ENCODE measurements at regions not wholly inside any gene's neighbourhood (a gene's known extent, or its start where the extent isn't known, plus 50 kb on each side); places are given as distances from the start of the nearest gene placed in this dataset.

DNA sequence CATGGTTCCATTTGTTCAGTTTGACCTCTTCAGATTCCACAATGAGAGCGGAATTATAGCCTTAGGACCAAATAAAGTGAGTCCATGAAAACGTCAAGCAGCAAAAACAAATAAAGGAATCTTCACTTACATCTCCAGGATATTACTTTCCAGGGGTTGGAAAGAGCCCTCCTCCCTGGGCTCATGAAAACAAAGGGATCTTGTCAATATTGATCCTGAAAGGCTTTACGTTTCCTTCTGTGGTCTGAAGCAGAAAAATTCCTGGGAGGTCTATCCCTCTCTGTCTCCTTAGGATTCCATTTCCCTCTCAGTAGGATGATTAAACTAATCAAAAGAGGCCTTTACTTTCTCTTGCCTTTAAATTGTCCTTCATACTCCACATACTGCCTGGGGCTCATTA is 293.5 kb downstream of the GPAM start:
- DNase-seq (ENCODE audit: low spot score), result no peak

DNA sequence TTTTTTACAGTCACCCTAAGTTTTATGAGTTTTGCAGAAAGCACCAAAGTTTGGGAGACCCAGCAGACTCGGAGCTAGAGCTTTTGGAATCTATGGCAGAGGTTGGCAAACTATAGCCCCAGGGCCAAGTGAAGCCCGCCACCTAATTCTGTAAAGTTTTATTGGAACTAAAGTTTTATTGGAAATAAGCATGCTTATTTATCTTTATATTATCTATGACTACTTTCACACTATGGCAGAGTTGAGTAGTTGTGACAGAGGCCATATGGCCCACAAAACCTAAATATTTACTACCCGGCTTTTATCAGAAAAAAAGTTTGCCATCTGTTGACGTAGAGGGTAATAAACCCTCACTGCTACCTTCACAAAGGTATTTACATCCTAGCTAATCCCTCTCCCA is 267.6 kb downstream of the GPAM start:
- DNase-seq (ENCODE audit: low spot score), result no peak

DNA sequence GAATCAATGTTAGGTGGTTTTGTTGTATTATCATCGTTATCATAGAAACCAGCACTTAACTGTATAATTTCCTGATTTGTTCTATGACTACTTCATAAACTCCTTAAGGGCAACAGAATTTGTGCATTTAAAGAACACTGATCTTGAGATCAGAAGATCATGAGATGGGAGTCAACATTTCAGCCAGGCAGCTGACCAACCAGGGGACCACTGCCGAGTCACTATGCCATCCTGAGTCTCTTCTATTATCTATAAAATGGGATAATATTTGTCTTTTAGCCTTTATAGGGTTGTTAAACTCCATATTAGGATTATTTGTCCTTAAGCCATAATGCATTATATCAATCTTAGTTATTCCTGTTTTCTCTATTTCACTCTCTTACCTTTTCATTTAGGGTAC is 261.7 kb downstream of the GPAM start:
- DNase-seq (ENCODE audit: low spot score), result no peak

DNA sequence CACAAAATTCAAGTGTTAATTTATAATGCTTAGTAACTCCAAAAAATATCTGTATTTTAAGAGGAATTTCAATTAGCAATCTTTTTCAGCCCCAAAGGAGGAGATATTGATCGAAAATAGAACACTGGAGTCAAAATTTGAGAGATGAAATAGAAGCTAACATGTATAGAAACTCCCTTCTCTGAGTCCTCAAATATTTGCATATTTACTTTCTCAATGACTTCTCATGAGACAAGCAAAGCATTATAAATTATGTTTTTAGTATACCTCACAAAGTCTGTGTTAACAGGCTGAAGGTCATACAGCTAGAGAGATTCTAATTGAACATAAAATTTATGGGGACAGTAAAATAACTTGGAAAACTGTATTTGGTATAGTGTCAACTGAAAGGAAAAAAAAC is 260.5 kb downstream of the GPAM start:
- no peak for DNase-seq (ENCODE audit: low spot score)

DNA sequence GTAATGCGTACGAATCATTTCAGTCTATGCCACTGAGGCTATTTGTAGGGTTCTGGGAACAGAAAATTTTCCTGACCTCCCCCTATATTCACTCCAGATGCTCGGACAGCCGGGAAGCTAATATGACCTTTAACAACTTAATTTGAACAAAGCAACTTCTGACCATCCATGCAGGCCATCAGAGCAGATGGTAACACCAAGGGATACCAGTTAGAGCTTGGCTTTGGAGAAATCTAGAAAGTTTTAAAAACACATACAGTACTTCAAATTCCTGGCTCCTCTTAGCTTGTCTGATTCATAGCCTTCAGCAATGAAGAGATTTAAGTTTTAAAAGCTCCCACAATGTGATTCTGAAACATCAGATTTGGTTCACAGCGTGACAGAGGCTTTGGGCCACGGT is 257.3 kb downstream of the GPAM start:
- DNase-seq (ENCODE audit: low spot score), result no peak

DNA sequence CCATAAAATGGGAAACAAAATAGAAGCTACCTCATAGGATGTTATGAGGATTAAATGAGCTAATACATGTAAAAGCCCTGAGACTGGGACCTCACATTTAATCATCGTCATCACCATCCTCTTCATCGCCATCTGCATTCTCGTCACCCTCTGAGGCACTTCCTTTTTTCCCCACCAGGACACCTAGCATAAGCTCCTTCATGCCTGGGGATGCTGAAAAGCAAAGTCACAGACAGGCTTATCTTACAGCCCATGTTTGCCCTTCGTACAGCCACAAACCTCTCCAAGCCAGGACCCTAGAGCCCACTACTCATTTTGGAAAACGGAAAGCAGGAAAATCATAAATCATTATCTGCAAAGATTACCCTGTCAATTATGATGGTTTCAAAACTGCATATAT is 249.6 kb downstream of the GPAM start:
- no peak for DNase-seq (ENCODE audit: low spot score)

DNA sequence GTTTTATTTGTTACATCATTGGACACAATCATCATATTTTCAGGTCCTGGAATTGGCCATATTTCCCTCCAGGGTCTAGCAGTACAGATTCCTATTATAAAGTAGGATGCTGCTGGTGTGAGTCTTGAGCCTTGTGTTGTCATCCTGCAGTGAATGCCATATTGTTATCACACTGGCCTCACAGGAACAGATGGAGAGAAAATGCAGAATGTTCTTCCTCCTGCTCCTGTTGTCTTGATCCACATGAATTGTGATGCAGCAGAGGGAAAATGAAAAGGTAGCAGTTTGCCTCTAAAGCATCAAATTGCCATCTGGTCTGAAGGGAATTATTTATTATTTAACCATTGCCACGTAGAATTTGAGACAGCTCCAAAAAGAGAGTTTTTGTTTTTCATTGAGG is 248.6 kb downstream of the GPAM start:
- DNase-seq (ENCODE audit: low spot score), result no peak

DNA sequence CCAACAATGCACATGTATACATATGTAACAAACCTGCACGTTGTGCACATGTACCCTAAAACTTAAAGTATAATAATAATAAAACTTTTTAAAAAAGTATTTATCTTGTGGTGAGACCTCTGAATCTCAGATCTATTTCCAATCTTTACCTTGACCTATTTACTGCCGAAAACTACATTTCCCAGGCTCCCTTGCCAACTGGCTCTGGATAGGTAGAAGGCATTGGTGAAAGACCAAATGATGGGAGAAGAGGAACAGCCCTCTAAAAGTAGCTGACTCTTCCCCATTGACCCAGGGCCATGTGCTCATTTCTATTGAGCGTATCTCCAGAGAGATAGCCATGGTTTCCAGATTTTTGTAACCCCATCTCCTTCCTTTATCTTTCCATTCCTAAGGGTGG is 247.4 kb downstream of the GPAM start:
- no peak for DNase-seq (ENCODE audit: low spot score)

DNA sequence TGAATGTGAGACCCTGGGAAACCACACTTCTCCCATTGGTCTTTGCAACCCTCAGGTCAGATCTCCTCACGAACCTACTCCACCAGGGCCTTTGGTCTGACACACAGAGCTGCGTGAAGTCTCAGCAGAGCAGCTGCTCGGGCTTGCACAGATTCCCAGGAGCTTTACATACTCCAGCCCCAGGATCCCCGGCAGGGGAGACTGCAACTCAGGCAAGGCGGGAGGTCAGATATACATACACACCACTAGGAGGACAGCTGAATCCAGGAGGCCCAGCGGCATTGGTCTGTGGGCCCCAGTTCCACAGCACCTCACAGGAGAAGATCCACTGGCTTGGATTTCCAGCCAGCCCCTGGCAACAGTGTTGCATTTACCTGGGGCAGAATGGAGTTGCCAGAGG is 239.2 kb downstream of the GPAM start:
- DNase-seq (ENCODE audit: low spot score), result no peak

DNA sequence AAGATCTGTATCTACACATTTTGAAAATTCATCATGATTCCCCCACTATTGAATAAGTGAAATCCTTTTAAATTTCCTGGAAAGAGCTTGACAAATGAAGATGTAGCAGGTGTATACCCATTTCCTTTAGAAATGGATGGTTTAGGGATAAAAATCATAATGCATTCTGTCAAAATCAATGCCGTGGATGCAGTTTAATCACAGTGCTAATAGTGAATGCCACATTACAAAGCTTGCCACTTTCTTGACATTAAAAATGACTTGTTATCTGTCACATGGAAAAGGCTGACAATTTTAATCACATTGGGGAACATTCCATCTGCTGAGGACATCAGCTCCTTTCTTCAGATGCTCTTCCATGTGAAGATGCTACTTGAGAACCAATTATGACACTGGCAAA is 229.6 kb downstream of the GPAM start:
- DNase-seq (ENCODE audit: low spot score), result no peak

DNA sequence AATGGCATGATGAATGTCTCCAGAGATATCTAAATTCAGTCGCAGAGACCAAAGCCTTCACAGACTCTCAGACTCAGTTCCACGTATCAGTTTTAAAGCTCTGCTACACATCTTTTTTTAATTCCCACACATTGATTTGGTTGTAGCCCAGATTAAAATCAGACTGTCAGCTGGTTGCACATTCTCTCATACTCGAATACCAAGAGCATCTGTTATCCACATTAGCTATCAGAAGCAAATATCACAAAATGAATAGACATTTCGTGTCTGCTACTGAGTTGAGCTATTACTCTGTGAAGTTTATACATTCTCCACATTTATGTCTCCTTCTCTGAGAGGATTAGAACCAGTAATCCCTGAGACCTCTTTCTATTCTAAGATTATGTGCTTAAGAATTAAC is 229.2 kb downstream of the GPAM start:
- no peak for DNase-seq (ENCODE audit: low spot score)

DNA sequence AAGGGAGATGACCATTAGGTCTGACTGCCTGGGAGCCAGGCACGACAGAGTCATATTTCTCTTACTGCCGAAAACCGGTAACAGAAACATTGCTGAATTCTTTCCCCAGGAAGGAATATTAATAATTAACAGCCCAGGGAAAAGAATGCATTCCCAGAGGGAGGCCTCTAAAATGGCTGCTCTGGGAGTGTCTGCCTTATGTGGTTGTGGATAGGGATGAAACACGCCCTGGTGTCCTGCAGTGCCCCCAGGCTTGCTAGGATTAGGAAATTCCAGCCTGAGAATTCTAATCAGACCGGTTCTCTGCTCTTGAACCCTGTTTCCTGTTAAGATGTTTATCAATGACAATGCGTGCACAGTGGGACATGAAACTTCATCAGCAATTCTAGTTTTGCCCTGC is 226.7 kb downstream of the GPAM start:
- no peak for DNase-seq (ENCODE audit: low spot score)

DNA sequence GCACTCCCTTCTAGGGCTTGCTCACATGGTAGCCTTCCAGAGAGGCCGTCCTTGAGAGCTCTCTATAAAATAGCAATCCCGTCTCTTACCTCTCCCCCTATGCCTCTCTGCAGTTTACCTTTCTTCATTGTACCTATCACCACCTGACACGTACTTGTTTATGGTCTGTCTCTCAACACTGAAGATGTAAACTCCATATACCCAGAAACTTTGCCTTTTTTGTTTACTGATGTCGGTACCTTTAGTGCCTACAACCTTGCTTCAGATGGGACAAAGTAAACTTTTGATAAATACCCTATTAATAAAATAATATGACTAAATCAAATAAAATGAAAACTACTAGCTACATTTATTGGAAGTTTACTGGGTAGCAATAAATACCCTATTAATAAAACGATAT is 220.6 kb downstream of the GPAM start:
- no peak for DNase-seq (ENCODE audit: low spot score)

DNA sequence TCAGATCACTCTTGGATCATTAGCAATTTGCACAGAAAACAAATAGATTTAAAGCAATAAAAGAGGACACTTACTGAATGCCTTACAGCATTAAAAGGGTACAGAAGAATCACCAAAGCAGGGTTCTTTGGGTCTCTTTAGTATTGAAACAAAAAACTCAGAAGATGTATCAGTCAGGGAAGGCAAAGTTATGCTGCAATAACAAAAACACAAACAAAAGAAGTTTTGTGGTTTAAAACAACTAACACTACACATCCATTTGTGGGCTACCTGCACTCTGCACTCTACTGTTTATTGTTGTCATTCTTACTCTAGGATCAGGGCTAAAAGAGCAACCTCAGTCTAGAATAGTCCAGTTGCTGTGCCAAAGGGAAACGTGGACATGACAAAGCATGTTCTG is 216.4 kb downstream of the GPAM start:
- no peak for DNase-seq (ENCODE audit: low spot score)

DNA sequence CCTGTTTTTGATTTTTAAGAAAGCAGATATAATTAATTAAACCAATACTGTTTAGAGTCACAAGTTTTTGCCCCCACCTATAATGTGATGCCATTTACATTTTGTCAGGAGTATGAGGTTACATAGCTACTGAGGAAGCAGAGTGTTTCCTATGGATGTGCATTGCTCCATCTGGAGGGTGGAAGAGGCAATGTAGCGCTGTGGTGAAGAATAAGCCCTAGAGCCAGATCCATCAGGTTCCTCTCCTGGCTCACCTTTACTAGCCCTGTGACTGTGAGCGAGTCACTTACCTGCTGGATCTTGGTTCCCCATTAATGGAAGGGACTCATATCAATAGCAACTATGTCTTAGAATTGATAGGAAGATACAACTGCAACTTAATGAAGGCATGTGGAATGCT is 216.0 kb downstream of the GPAM start:
- no peak for DNase-seq (ENCODE audit: low spot score)

DNA sequence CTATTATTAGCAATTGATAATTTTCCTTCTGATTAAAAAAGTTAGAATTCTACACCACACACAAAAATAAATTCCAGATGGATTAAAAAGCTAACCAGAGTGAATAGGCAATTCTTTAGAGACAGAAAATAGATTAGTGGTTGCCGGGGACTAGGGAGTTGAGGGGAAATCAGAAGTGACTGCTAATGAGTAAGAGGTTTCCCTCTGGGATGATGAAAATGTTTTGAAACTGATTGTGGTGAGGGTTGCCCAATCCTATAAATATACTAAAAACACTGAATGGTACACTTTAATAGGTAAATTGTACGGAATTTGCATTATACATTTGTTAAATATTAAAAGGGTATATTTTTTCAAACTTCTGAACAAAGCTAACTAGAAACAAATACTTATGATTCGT is 214.9 kb downstream of the GPAM start:
- DNase-seq (ENCODE audit: low spot score), result no peak

DNA sequence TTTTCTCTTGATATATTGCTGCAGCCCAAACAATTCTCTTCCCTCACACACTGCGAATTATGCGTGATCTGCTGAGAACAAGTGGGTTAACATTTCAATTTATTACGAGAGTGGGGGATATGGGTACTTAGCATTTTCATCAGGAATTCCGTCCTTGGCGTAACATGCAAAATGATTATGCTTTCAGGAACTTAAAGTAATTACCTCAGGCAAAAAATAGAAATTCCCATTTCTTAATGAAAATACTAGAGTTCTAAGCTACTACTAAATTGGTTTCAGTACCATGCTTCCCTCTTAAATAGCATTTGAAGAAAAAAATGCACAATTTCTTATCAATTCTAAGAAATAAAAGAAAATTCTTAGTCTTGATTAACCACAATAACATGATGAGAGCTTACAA is 213.5 kb downstream of the GPAM start:
- no peak for DNase-seq (ENCODE audit: low spot score)

DNA sequence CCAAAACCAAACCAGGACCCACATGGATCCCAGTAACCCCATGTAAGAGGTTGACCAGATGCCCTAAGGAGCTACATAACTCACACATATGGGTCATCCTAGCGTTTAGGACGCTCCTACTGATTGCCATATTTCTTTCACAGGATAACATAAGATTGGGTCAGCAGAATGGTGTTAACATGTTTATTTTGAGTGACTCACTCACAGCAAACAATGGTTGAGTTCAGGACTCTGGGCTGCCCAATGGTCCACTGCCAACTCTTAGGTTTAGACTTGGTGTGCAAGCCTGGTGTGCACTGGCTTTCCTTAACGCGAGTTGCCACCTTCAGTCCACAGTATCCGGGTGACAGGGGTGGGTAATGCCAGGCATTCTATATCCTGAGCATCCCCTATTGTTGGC is 211.5 kb downstream of the GPAM start:
- no peak for DNase-seq (ENCODE audit: low spot score)

DNA sequence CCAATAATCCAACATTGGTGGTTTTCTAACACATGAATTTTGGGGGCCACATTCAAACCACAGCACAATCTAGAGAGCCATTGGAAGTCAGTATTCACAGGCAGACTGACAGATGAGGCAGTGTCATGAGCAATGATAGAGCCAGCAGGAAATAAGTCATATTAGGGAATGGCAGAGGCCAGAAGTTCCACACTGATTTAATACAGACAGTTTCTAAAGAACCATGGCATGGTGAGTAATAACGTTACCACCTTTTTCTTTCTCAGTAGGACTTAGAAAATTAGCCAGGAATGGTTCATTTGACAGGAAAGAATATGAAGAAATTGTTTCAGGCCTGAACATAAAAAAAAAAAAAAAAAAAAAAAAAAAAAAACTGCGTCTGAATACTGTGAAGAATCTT is 210.3 kb downstream of the GPAM start:
- DNase-seq (ENCODE audit: low spot score), result peak; percentile 25

DNA sequence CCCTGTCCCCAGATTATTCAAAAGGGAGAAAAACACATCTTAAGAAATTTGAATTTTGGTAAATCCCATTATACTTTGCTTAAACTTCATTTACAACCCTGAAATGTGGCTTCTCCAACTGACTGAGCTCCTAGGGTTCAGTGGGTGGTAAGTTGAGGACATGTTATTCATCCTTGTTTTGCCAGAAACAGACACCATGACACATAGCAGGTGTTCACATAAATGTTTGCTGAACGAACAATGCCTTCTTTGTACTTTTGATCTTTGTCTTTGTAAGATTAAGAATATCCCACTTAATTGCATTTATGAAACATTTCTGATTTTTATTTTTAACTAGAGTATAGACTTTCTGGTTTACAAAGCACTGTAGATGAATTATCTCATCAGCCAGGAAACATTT is 209.7 kb downstream of the GPAM start:
- DNase-seq (ENCODE audit: low spot score), result no peak

DNA sequence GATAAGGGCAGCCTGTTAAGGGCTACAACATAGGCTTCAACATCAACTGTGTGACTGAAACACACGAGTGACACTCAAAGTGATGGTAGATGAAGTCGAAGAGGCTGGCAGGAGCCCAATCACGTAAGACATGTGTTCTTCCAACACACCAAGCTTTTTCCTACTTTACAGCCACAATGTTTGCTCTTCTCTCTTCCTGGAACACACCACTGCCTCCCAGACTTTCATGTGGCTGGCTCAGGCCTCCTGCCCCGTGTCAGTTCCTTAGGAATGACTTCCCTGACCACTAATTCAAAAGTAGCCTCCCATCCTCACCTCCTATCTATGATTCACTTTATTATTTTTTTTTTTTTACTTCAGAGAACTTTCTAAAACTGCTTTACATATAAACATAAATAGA is 209.2 kb downstream of the GPAM start:
- peak; percentile 17 for DNase-seq (ENCODE audit: low spot score)

DNA sequence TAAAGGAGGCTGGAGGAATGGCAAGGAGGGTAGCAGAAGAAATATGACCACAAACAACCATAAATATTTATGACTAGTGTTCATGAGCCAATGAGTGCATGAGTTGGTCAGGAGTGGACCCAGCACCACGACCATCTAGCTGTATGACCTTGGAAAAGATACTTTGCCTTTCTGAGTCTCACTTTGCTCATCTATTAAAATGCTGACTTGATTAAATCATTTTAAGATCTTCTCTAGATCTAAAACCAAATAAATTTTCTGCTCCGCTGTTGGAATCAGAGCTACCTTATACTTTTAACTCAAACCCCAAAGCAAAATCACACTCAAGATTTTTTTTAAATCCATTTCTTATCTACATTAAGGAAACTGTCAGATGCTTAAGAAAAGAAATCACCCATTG is 207.0 kb downstream of the GPAM start:
- no peak for DNase-seq (ENCODE audit: low spot score)

DNA sequence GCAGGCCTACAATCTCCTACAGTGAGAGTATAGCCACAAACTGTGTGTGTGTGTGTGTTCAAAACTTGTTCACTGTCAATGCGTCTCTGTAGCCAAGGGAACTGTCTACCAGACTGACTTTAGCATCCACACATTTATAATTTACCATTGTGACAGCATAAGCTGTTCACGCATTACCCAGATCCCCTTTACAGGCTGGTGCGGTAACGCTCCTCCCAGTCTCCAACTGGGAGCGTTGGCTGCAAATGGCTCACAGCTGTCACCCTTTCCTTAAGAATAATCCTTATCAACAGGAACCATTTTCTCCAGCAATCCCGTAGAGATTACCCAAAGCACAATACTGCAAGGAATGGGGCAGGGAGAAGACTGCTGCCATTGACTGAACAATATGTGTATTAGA is 199.5 kb downstream of the GPAM start:
- DNase-seq (ENCODE audit: low spot score), result no peak

DNA sequence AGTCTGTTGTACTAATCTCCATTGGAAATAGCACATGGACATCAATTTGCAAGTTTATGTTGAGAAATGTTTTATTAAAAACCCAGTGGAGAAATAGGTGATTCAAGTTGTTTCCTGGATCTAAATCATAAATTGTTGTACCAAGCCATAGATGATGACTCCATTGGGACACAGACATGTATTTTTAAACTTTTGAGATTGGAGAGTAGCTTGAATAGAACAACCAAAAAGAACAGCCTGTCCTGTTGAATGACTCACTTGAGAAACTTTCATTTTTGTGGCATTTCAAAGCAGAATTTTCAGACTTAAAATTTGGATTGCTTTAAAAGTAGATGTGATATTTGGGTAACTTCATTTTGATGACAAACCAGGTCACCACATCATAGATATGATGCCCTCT is 197.5 kb downstream of the GPAM start:
- no peak for DNase-seq (ENCODE audit: low spot score)

DNA sequence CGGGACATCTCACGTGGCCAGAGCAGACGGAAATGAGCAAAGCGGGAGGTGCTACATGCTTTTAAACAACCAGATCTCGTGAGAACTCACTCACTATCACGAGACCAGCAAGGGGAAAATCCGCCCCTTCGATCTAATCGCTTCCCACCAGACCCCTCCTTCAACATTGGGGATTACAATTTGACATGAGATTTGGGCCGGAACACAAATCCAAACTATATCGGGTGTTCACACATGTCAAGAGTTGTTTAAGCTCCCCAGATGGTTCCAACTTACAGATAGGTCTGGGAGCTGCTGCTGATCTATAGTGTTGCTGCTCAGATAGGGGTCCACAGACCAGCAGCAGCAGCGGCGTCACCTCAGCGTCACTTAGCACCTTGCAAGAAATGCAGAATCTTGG is 194.9 kb downstream of the GPAM start:
- DNase-seq (ENCODE audit: low spot score), result no peak
